Left ventricle myocardium inferior (tissue), 1 donor: ENCODE measurements at regions not wholly inside any gene's neighbourhood (a gene's known extent, or its start where the extent isn't known, plus 50 kb on each side); places are given as distances from the start of the nearest gene placed in this dataset.
A peak's percentile ranks its signal among the peaks of the same experiment; 100 is the strongest.

Source experiments
- DNase-seq: peaks from one replicate; pipeline ENCODE4 v3.0.0-alpha.2; 2020
- H3K27ac ChIP-seq: fragments of 200-600 bp; replicated peaks from 2 replicates; pipeline ENCODE4 v1.8.0; 2021
- H3K27me3 ChIP-seq: fragments of 200-600 bp; 2 replicates; pipeline ENCODE4 v1.8.0; 2021; ENCODE audit warnings: low read depth
- H3K36me3 ChIP-seq: fragments of 200-600 bp; 2 replicates; pipeline ENCODE4 v1.8.0; 2021
- H3K4me1 ChIP-seq: fragments of 200-600 bp; 2 replicates; pipeline ENCODE4 v1.8.0; 2021
- H3K4me3 ChIP-seq: fragments of 200-600 bp; 2 replicates; pipeline ENCODE4 v1.8.0; 2021; ENCODE audit warnings: mild to moderate bottlenecking, moderate library complexity
- H3K9me3 ChIP-seq: fragments of 200-600 bp; replicated peaks from 2 replicates; pipeline ENCODE4 v1.8.0; 2021
- intact Hi-C: fragments of 100-400 bp; cut with micrococcal nuclease; formaldehyde crosslinking; loops from one replicate; pipeline ENCODE4 v1.11.0; 2022
- TF ChIP-seq, protein P1 (sequence below): fragments of 200-600 bp; IDR thresholded peaks from 2 replicates; pipeline ENCODE4 v1.8.0; 2021; ENCODE audit warnings: antibody characterized with exemption, mild to moderate bottlenecking, borderline replicate concordance
- donor health status: DM: no; HTN: yes; CAD: no; lungs with severe emphysema.

GRCh38 chr3:190790185-190790584, 72.3 kb downstream of the GMNC start:
- no peaks in the 10 kb centered on the region for H3K9me3 ChIP-seq
- no peak overlapping the region for H3K4me3 ChIP-seq
- H3K27me3 ChIP-seq, result no peaks in the 10 kb centered on the region
- H3K36me3 ChIP-seq, result no peaks in the 10 kb centered on the region
- intact Hi-C loops, result no loop called here
- H3K4me1 ChIP-seq, result no peaks in the 10 kb centered on the region
- H3K27ac ChIP-seq, result no peak overlapping the region
- DNase-seq, result no peak
- TF ChIP-seq, protein P1, sequence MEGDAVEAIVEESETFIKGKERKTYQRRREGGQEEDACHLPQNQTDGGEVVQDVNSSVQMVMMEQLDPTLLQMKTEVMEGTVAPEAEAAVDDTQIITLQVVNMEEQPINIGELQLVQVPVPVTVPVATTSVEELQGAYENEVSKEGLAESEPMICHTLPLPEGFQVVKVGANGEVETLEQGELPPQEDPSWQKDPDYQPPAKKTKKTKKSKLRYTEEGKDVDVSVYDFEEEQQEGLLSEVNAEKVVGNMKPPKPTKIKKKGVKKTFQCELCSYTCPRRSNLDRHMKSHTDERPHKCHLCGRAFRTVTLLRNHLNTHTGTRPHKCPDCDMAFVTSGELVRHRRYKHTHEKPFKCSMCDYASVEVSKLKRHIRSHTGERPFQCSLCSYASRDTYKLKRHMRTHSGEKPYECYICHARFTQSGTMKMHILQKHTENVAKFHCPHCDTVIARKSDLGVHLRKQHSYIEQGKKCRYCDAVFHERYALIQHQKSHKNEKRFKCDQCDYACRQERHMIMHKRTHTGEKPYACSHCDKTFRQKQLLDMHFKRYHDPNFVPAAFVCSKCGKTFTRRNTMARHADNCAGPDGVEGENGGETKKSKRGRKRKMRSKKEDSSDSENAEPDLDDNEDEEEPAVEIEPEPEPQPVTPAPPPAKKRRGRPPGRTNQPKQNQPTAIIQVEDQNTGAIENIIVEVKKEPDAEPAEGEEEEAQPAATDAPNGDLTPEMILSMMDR, result no peak

- Histone ChIP-seq H3K36me3 (no peaks in the 10 kb centered on the region), H3K9me3 (no peaks in the 10 kb centered on the region), H3K4me3 (no peak overlapping the region), H3K27ac (no peak overlapping the region), H3K27me3 (no peaks in the 10 kb centered on the region), H3K4me1 (peaks cover 6% of the 10 kb centered on the region)
- DNase-seq, result no peak
- intact Hi-C loops, result no loop called here
- TF ChIP-seq, protein P1, result no peak
These were observed 75.6 kb downstream of the GMNC start for GRCh38 chr3:190786898-190787297.

DNA sequence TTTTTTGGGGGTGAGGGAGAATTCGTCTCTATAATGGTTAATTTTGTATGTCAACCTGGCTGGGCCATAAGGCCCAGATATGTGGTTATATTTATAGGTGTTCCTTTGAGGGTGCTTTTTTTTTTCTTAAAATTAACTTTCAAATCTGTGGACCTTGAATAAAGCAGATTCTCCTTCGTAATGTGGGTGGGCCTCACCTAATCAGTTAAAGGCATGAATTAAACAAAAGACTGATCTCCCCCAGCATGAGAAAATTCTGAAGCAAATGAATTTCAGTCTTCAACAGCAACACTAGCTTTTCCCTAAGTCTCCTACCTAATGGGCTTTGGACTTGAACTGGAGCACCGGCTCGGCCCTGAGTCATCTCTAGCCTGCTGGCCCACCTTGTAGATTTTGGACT, 77.4 kb downstream of the GMNC start:
- Histone ChIP-seq H3K4me1 (peaks cover 6% of the 10 kb centered on the region), H3K4me3 (no peak overlapping the region), H3K27ac (no peak overlapping the region), H3K27me3 (no peaks in the 10 kb centered on the region), H3K9me3 (no peaks in the 10 kb centered on the region), H3K36me3 (no peaks in the 10 kb centered on the region)
- TF ChIP-seq, protein P1, result no peak
- intact Hi-C loops, result no loop called here
- DNase-seq, result no peak

GRCh38 chr3:190780524-190780923, 82.0 kb downstream of the GMNC start:
- TF ChIP-seq, protein P1, result no peak
- DNase-seq, result no peak
- intact Hi-C loops, result no loop called here
- Histone ChIP-seq H3K4me3 (no peak overlapping the region), H3K27ac (no peak overlapping the region), H3K27me3 (no peaks in the 10 kb centered on the region), H3K9me3 (no peaks in the 10 kb centered on the region), H3K4me1 (peaks cover 6% of the 10 kb centered on the region), H3K36me3 (no peaks in the 10 kb centered on the region)

DNA sequence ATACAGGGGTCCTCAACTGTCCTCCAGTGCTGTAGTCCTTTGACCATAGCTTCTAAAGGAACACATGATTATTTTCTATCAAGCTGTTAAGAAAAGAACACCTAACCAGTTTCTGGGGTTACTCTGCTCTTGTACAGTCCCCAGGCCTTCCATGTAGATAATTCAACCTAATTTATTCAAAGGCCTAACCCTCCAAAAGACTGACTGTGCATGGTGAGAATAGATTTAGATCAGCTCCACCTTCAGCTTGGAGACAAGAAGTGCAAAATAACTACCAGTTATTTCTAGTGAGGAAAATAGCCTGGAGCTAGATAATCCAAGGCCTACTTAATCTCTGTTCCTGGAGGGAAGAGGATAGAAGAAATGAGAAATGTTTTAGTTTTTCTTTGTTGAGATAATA, 87.9 kb downstream of the GMNC start:
- DNase-seq, result no peak
- H3K9me3 ChIP-seq, result peaks cover 26% of the 10 kb centered on the region
- H3K27ac ChIP-seq, result peak overlapping the region; percentile 86
- H3K27me3 ChIP-seq, result no peaks in the 10 kb centered on the region
- TF ChIP-seq, protein P1, result no peak
- H3K4me3 ChIP-seq, result no peak overlapping the region
- intact Hi-C loops, result no loop called here
- peaks cover 11% of the 10 kb centered on the region for H3K4me1 ChIP-seq
- no peaks in the 10 kb centered on the region for H3K36me3 ChIP-seq

GRCh38 chr3:190773948-190774347, 88.5 kb downstream of the GMNC start:
- H3K36me3 ChIP-seq, result no peaks in the 10 kb centered on the region
- H3K27me3 ChIP-seq, result no peaks in the 10 kb centered on the region
- H3K4me3 ChIP-seq, result no peak overlapping the region
- TF ChIP-seq, protein P1, result no peak
- intact Hi-C loops, result no loop called here
- peaks cover 26% of the 10 kb centered on the region for H3K9me3 ChIP-seq
- H3K27ac ChIP-seq, result peak overlapping the region; percentile 86
- peaks cover 11% of the 10 kb centered on the region for H3K4me1 ChIP-seq
- peak; percentile 22 for DNase-seq
